HUES48 (cell line): ENCODE measurements at regions not wholly inside any gene's neighbourhood (a gene's known extent, or its start where the extent isn't known, plus 50 kb on each side); places are given as distances from the start of the nearest gene placed in this dataset.

Experiments
- H3K27ac ChIP-seq: one replicate; pipeline ENCODE4 v1.7.0; 2013; ENCODE audit warnings: low read depth, low read length, inconsistent platforms
- H3K27me3 ChIP-seq: 2 replicates; pipeline ENCODE4 v1.6.1; 2013; ENCODE audit warnings: mild to moderate bottlenecking, low read length; ENCODE audit not compliant: control insufficient read depth, insufficient read depth
- H3K36me3 ChIP-seq: 2 replicates; pipeline ENCODE4 v1.6.1; 2013; ENCODE audit warnings: low read length; ENCODE audit not compliant: control insufficient read depth, insufficient read depth
- H3K4me1 ChIP-seq: 2 replicates; pipeline ENCODE4 v1.6.1; 2013; ENCODE audit warnings: mild to moderate bottlenecking, low read length; ENCODE audit not compliant: control insufficient read depth, insufficient read depth
- H3K4me3 ChIP-seq: 2 replicates; pipeline ENCODE4 v1.5.1; 2013; ENCODE audit warnings: mild to moderate bottlenecking, low read depth, low read length
- H3K9ac ChIP-seq: 2 replicates; pipeline ENCODE4 v1.6.1; 2013; ENCODE audit warnings: mild to moderate bottlenecking, low read depth, low read length, moderate library complexity
- H3K9me3 ChIP-seq: 2 replicates; pipeline ENCODE4 v1.6.1; 2013; ENCODE audit warnings: low read length; ENCODE audit not compliant: control insufficient read depth, insufficient read depth

DNA sequence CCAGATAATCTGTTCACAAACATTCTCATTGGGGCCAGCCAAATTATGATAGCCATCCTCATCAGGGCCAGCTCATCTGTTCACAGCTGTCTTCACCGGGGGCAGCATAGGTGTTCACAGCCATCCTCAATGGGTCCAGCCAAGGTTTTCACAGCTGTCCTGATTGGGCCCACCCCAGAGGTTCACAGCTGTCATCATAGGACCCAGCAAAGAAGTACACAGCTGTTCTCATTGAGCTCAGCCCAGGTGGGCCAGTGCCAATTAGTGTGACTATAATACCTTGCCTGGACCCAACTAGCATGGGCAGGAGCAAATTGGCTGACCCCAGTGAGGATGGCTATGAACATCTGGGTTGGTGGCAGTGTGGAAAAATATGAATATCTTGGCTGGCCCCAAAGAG is 1166.0 kb downstream of the UQCRFS1 start:
- H3K4me3 ChIP-seq = no peak overlapping the region
- H3K9me3 ChIP-seq = no peaks in the 10 kb centered on the region; the same call in 1 of the 2 replicates
- no peaks in the 10 kb centered on the region for H3K27me3 ChIP-seq
- H3K27ac ChIP-seq = no peak overlapping the region
- no peak overlapping the region for H3K9ac ChIP-seq
- H3K4me1 ChIP-seq = no peaks in the 10 kb centered on the region
- H3K36me3 ChIP-seq = no peaks in the 10 kb centered on the region

DNA sequence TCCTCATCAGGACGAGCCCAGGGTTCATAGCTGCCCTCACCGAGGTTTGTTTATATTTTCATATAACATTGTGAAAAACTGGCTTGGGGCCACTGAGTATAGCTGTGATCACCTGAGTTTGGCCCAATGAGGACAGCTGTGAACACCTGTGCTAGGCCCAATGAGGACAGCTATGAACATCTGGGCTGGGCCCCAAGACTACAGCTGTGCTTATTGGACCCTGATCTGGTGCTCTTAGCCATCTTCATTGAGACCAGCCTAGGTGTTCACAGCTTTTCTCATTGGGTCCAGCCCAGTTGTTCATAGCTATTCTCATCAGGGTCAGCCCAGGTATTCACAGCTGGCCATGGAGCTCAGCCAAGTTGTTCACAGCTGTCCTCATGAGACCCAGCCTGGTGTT is 1167.3 kb downstream of the UQCRFS1 start:
- H3K9ac ChIP-seq = no peak overlapping the region
- H3K9me3 ChIP-seq = no peaks in the 10 kb centered on the region; the same call in 1 of the 2 replicates

DNA sequence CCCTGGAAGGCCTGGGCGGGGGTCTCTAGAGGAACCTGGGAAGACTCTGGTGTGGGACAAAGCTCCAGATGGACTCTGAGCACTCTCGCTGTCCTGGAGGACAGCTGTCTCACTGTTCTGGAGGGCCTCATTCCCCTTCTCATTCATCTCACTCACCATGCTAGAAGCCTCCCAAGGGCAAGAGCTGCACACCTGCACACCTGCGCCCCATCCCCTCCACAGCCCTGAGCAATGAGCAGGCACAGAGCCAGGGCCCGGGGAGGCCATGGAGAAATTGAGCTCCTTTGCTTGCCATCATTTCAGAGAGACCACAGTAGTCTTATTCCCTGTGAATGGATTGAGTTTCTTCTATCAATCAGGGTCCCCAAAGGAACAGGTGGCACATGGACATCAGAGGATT is 1168.5 kb downstream of the UQCRFS1 start:
- Histone ChIP-seq H3K4me3 (no peak overlapping the region), H3K9me3 (no peaks in the 10 kb centered on the region; the same call in 1 of the 2 replicates), H3K27ac (no peak overlapping the region)

More for the DNA sequence above, 1167.3 kb downstream of the UQCRFS1 start:
- Histone ChIP-seq H3K4me3 (no peak overlapping the region), H3K27ac (no peak overlapping the region), H3K4me1 (no peaks in the 10 kb centered on the region), H3K36me3 (no peaks in the 10 kb centered on the region), H3K27me3 (no peaks in the 10 kb centered on the region)

GRCh38 chr19:28042516-28042915 is 1170.4 kb downstream of the UQCRFS1 start:
- no peak overlapping the region for H3K9ac ChIP-seq
- no peaks in the 10 kb centered on the region; the same call in 1 of the 2 replicates for H3K9me3 ChIP-seq
- no peak overlapping the region for H3K4me3 ChIP-seq
- H3K36me3 ChIP-seq = no peaks in the 10 kb centered on the region
- H3K27me3 ChIP-seq = no peaks in the 10 kb centered on the region
- no peaks in the 10 kb centered on the region for H3K4me1 ChIP-seq
- H3K27ac ChIP-seq = no peak overlapping the region

More for the DNA sequence above, 1168.5 kb downstream of the UQCRFS1 start:
- no peaks in the 10 kb centered on the region for H3K36me3 ChIP-seq
- H3K27me3 ChIP-seq = no peaks in the 10 kb centered on the region
- no peaks in the 10 kb centered on the region for H3K4me1 ChIP-seq
- H3K9ac ChIP-seq = no peak overlapping the region

GRCh38 chr19:28039677-28040381 is 1173.1 kb downstream of the UQCRFS1 start:
- Histone ChIP-seq H3K9ac (no peak overlapping the region), H3K4me3 (no peak overlapping the region), H3K9me3 (no peaks in the 10 kb centered on the region; the same call in 1 of the 2 replicates), H3K4me1 (no peaks in the 10 kb centered on the region), H3K36me3 (no peaks in the 10 kb centered on the region), H3K27ac (no peak overlapping the region), H3K27me3 (no peaks in the 10 kb centered on the region)

DNA sequence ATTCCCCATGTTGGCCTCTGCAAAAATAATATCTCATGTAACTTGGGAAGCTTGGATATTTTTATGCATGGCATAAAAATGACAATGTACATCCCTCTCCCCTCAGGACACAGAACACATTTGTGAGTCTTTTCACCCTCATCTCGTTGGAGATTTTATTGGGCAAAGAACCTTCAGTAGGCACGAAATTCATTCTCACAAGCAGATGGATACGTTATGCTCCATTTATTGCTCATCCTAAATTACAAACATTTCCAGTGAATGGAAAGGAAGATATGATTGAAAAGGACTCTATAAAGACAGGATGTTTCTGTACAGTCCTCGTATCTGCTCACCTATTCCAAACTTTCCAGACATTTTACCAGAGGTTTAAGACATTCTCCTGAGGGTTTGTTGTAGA is 1175.8 kb downstream of the UQCRFS1 start:
- H3K4me1 ChIP-seq = no peaks in the 10 kb centered on the region
- no peak overlapping the region for H3K27ac ChIP-seq
- no peak overlapping the region for H3K9ac ChIP-seq
- no peaks in the 10 kb centered on the region for H3K36me3 ChIP-seq
- H3K4me3 ChIP-seq = no peak overlapping the region
- no peaks in the 10 kb centered on the region for H3K27me3 ChIP-seq
- H3K9me3 ChIP-seq = no peaks in the 10 kb centered on the region; the same call in 1 of the 2 replicates

- Histone ChIP-seq H3K4me1 (no peaks in the 10 kb centered on the region), H3K9me3 (no peaks in the 10 kb centered on the region; the same call in 1 of the 2 replicates), H3K36me3 (no peaks in the 10 kb centered on the region), H3K27ac (no peak overlapping the region), H3K27me3 (no peaks in the 10 kb centered on the region), H3K4me3 (no peak overlapping the region), H3K9ac (no peak overlapping the region)
These were observed 1176.5 kb downstream of the UQCRFS1 start for GRCh38 chr19:28036486-28036885.

DNA sequence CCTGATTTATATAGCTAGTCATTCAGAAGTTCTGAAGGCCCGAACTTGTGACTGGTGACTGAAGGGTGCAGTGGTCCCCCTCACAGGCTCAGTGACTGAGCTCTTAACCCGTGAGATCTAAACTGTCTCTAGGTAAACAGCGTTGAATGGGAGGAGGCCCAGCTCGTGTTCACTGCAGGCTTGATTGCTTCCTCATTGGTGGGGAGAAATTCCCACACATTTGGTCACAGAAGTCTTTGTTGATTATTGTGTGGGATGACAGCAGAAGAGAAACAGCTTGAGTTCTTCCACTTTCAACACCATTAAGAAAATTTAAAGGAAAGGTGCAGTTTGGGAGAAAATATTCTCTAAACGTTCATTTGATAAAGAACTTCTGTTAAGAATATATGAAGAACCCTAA is 1178.0 kb downstream of the UQCRFS1 start:
- Histone ChIP-seq H3K9me3 (peaks cover 10% of the 10 kb centered on the region; the same call in 1 of the 2 replicates), H3K27ac (no peak overlapping the region)

DNA sequence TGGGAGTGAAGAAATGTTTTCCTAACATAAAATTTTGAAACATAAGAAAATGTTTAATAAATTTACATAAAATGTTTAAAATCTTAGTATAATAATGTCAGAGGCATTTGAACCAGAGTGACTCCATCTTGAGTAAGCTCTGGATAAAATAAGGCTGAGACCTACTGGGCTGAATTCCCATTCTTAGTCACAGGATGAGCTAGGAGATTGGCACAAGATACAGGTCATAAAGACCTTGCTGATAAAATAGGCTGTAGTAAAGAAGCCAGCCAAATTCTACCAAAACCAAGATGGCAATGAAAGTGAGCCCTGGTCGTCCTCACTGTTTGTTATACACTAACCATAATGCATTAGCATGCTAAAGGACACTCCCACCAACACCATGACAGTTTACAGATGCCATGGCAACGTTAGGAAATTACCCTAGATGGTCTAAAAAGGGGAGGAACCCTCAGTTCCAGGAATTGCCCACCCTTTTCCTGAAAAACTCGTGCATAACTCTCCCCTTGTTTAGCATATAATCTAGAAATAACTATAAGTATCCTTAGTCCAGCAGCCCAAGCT is 1184.0 kb downstream of the UQCRFS1 start:
- no peaks in the 10 kb centered on the region for H3K27me3 ChIP-seq
- H3K4me3 ChIP-seq = no peak overlapping the region
- no peaks in the 10 kb centered on the region for H3K4me1 ChIP-seq
- H3K36me3 ChIP-seq = no peaks in the 10 kb centered on the region
- H3K27ac ChIP-seq = no peak overlapping the region
- peaks cover 14% of the 10 kb centered on the region for H3K9me3 ChIP-seq
- H3K9ac ChIP-seq = no peak overlapping the region

More for the DNA sequence above, 1178.0 kb downstream of the UQCRFS1 start:
- Histone ChIP-seq H3K27me3 (no peaks in the 10 kb centered on the region), H3K4me1 (no peaks in the 10 kb centered on the region), H3K4me3 (no peak overlapping the region), H3K9ac (no peak overlapping the region), H3K36me3 (no peaks in the 10 kb centered on the region)

GRCh38 chr19:28027116-28027515 is 1185.8 kb downstream of the UQCRFS1 start:
- Histone ChIP-seq H3K4me1 (no peaks in the 10 kb centered on the region), H3K9ac (no peak overlapping the region)

DNA sequence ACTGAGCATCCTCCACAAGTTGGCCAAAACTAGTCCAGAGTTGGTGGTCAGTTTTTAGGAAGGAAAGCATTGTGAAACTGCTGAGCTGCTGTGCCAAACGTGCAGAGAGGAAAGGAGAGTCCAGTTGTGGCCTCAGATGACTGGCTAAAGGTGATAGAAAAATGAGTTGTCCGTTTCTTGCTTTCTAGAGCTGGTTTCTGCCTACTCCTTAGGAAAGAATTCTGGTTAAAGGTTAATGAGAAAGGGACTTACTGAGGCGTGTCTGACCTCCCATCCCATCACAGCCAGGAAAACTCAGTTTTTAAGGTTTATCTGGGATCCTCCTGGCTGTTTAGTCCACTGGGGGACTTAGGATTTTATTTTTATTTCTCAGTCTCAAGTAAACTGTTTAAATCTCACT is 1186.3 kb downstream of the UQCRFS1 start:
- Histone ChIP-seq H3K27ac (no peak overlapping the region), H3K36me3 (no peaks in the 10 kb centered on the region), H3K4me1 (no peaks in the 10 kb centered on the region), H3K4me3 (no peak overlapping the region), H3K9ac (no peak overlapping the region), H3K27me3 (no peaks in the 10 kb centered on the region), H3K9me3 (peaks cover 14% of the 10 kb centered on the region)

More at GRCh38 chr19:28027116-28027515, 1185.8 kb downstream of the UQCRFS1 start:
- Histone ChIP-seq H3K27ac (no peak overlapping the region), H3K4me3 (no peak overlapping the region), H3K9me3 (peaks cover 14% of the 10 kb centered on the region), H3K36me3 (no peaks in the 10 kb centered on the region), H3K27me3 (no peaks in the 10 kb centered on the region)
